Myocyte (in vitro differentiated cells): ENCODE measurements at regions not wholly inside any gene's neighbourhood (a gene's known extent, or its start where the extent isn't known, plus 50 kb on each side); places are given as distances from the start of the nearest gene placed in this dataset.
"Not testable (repeated sequence)": the region's sequence is repeated elsewhere in the genome, so short reads cannot be mapped to it uniquely, and the experiment has no call there.

Experiments used
- DNase-seq: peaks from one replicate; pipeline ENCODE4 v3.0.0-alpha.2; 2012; ENCODE audit warnings: low read depth

GRCh38 chr3:3689601-3690375 lies 109.4 kb upstream of the LRRN1 start:
- no peak for DNase-seq

GRCh38 chr3:3686907-3687648 lies 112.2 kb upstream of the LRRN1 start:
- DNase-seq: no peak

GRCh38 chr3:3685721-3686120 lies 113.5 kb upstream of the LRRN1 start:
- DNase-seq: no peak

GRCh38 chr3:3683261-3683660 lies 116.0 kb upstream of the LRRN1 start:
- DNase-seq: no peak

- no peak for DNase-seq
These were observed 123.4 kb upstream of the LRRN1 start for GRCh38 chr3:3675801-3676200.

GRCh38 chr3:3675186-3675585 lies 124.0 kb upstream of the LRRN1 start:
- no peak for DNase-seq

GRCh38 chr3:3666664-3667063 lies 132.6 kb upstream of the LRRN1 start:
- DNase-seq: no peak

- no peak for DNase-seq
These were observed 133.1 kb upstream of the LRRN1 start for GRCh38 chr3:3665961-3666640.

- DNase-seq: no peak
These were observed 133.7 kb upstream of the LRRN1 start for GRCh38 chr3:3665546-3665945.

- DNase-seq: no peak
These were observed 134.3 kb upstream of the LRRN1 start for GRCh38 chr3:3664935-3665334.

GRCh38 chr3:3662610-3663009 lies 136.6 kb upstream of the LRRN1 start:
- DNase-seq: no peak

- no peak for DNase-seq
These were observed 144.3 kb upstream of the LRRN1 start for GRCh38 chr3:3654916-3655315.

- no peak for DNase-seq
These were observed 150.1 kb upstream of the LRRN1 start for GRCh38 chr3:3648988-3649679.

GRCh38 chr3:3646934-3647333 lies 152.3 kb upstream of the LRRN1 start:
- no peak for DNase-seq

GRCh38 chr3:3646103-3646844 lies 153.0 kb upstream of the LRRN1 start:
- not testable (repeated sequence) for DNase-seq

- no peak for DNase-seq
These were observed 157.3 kb upstream of the LRRN1 start for GRCh38 chr3:3641877-3642455.

- no peak for DNase-seq
These were observed 160.2 kb upstream of the LRRN1 start for GRCh38 chr3:3639078-3639477.

GRCh38 chr3:3636815-3637214 lies 162.4 kb upstream of the LRRN1 start:
- no peak for DNase-seq

GRCh38 chr3:3635109-3635508 lies 164.1 kb upstream of the LRRN1 start:
- no peak for DNase-seq

GRCh38 chr3:3634326-3634725 lies 164.9 kb upstream of the LRRN1 start:
- no peak for DNase-seq

- no peak for DNase-seq
These were observed 165.5 kb upstream of the LRRN1 start for GRCh38 chr3:3633761-3634160.
